Esophagus squamous epithelium (tissue), 5 donors: ENCODE measurements at regions not wholly inside any gene's neighbourhood (a gene's known extent, or its start where the extent isn't known, plus 50 kb on each side); places are given as distances from the start of the nearest gene placed in this dataset.

Experiments
- DNase-seq: peaks from one replicate; lab custom pipeline; 2025; lab: John Stamatoyannopoulos, UW
- H3K27ac ChIP-seq, 4 donors: fragments of 200-600 bp; sonication (generic); one replicate each; pipeline ENCODE4 v1.5.1; 2016 to 2019; ENCODE audit warnings: mild to moderate bottlenecking in 1 of 4
- H3K27me3 ChIP-seq, 4 donors: fragments of 200-600 bp; sonication (generic); 1 replicate in 3 of 4; 2 replicates in 1 of 4; pipeline versions ENCODE4 v1.5.1 to v1.6.0; 2017 to 2021; ENCODE audit warnings: antibody characterized with exemption in 1 of 4
- H3K36me3 ChIP-seq, 3 donors: fragments of 200-600 bp; sonication (generic); one replicate each; pipeline ENCODE4 v1.5.1; 2016 to 2019
- H3K4me1 ChIP-seq, 3 donors: fragments of 200-600 bp; sonication (generic); one replicate each; pipeline ENCODE4 v1.5.1; 2017 to 2019
- H3K4me3 ChIP-seq, 4 donors: fragments of 200-600 bp; sonication (generic); 1 replicate in 3 of 4; 2 replicates in 1 of 4; pipeline ENCODE4 v1.5.1; 2016 to 2019; ENCODE audit warnings: mild to moderate bottlenecking in 2 of 4, moderate library complexity in 1 of 4
- H3K9me3 ChIP-seq, 3 donors: fragments of 200-600 bp; sonication (generic); one replicate each; pipeline ENCODE4 v1.5.1; 2016 to 2019
- CTCF ChIP-seq, 6 experiments: fragments of 450-650 bp in 4 of 6; fragments of 200-600 bp in 2 of 6; sonication (generic) in 2 of 6; IDR thresholded peaks; one replicate each; pipeline ENCODE4 v1.5.1; 2016 to 2019; ENCODE audit warnings: antibody characterized with exemption in 6 of 6, mild to moderate bottlenecking in 4 of 6, moderate library complexity in 4 of 6
- POLR2A ChIP-seq, 4 donors: fragments of 450-650 bp; IDR thresholded peaks; one replicate each; pipeline ENCODE4 v1.6.1; 2017; ENCODE audit warnings: antibody characterized with exemption in 4 of 4, mild to moderate bottlenecking in 4 of 4, moderate library complexity in 3 of 4
- WGBS, 2 donors: methylation state at CpG; one replicate each; pipeline ENCODE4 v1.1.5; 2018; 5-methylcytosine and 5-hydroxymethylcytosine counted together
- intact Hi-C: fragments of 100-400 bp; cut with DNase I; formaldehyde crosslinking; loops from one replicate; pipeline ENCODE4 v1.15.0; 2022
- donor health status: DM: yes; HTN: yes; CAD: no.

GRCh38 chr5:13510616-13511015, 433.9 kb downstream of the DNAH5 start:
- H3K4me3 ChIP-seq: no peak overlapping the region
- DNase-seq: no peak
- no peaks in the 10 kb centered on the region for H3K9me3 ChIP-seq
- 17 to 47% methylated on average over 4 of the region's 4 CpGs for whole genome bisulfite sequencing, 2 donors
- no peaks in the 10 kb centered on the region for H3K4me1 ChIP-seq
- no peak for TF ChIP-seq CTCF (IDR thresholded peaks at IDR 0.05)
- no peak for TF ChIP-seq POLR2A (IDR thresholded peaks at IDR 0.05)
- H3K27ac ChIP-seq: no peak overlapping the region
- no peaks in the 10 kb centered on the region for H3K36me3 ChIP-seq
- no peaks in the 10 kb centered on the region for H3K27me3 ChIP-seq
- intact Hi-C loops: no loop called here

- Histone ChIP-seq H3K27me3 (no peaks in the 10 kb centered on the region), H3K9me3 (no peaks in the 10 kb centered on the region), H3K4me1 (no peaks in the 10 kb centered on the region), H3K27ac (no peak overlapping the region), H3K36me3 (no peaks in the 10 kb centered on the region), H3K4me3 (no peak overlapping the region)
- no peak for DNase-seq
- intact Hi-C loops: no loop called here
- TF ChIP-seq POLR2A (IDR thresholded peaks at IDR 0.05) (no peak), CTCF (IDR thresholded peaks at IDR 0.05) (no peak)
- 47 to 51% methylated on average over 2 of the region's 2 CpGs for WGBS, 2 donors
These were observed 435.9 kb downstream of the DNAH5 start for GRCh38 chr5:13508559-13508958.

GRCh38 chr5:13505326-13505725, 439.2 kb downstream of the DNAH5 start:
- TF ChIP-seq POLR2A (IDR thresholded peaks at IDR 0.05) (no peak), CTCF (IDR thresholded peaks at IDR 0.05) (no peak)
- no peak for DNase-seq
- Histone ChIP-seq H3K27me3 (no peaks in the 10 kb centered on the region), H3K9me3 (no peaks in the 10 kb centered on the region), H3K4me1 (no peaks in the 10 kb centered on the region), H3K4me3 (no peak overlapping the region), H3K27ac (no peak overlapping the region), H3K36me3 (no peaks in the 10 kb centered on the region)
- WGBS, 2 donors: 75 to 88% methylated on average over 1 of the region's 1 CpG
- intact Hi-C loops: no loop called here

- no peaks in the 10 kb centered on the region for H3K36me3 ChIP-seq
- no peak overlapping the region for H3K4me3 ChIP-seq
- H3K4me1 ChIP-seq: no peaks in the 10 kb centered on the region
- 54 to 57% methylated on average over 2 of the region's 2 CpGs for WGBS, 2 donors
- H3K27ac ChIP-seq: no peak overlapping the region
- H3K27me3 ChIP-seq: no peaks in the 10 kb centered on the region
- TF ChIP-seq CTCF (IDR thresholded peaks at IDR 0.05) (no peak), POLR2A (IDR thresholded peaks at IDR 0.05) (no peak)
- DNase-seq: no peak
- intact Hi-C loops: no loop called here
- no peaks in the 10 kb centered on the region for H3K9me3 ChIP-seq
These were observed 441.5 kb downstream of the DNAH5 start for GRCh38 chr5:13503017-13503416.

GRCh38 chr5:13501176-13501575, 443.3 kb downstream of the DNAH5 start:
- no peak for DNase-seq
- H3K36me3 ChIP-seq: no peaks in the 10 kb centered on the region
- H3K9me3 ChIP-seq: no peaks in the 10 kb centered on the region
- intact Hi-C loops: no loop called here
- H3K27me3 ChIP-seq: no peaks in the 10 kb centered on the region
- 60% methylated on average over 3 of the region's 3 CpGs for WGBS, 2 donors
- H3K4me1 ChIP-seq: no peaks in the 10 kb centered on the region
- TF ChIP-seq POLR2A (IDR thresholded peaks at IDR 0.05) (no peak), CTCF (IDR thresholded peaks at IDR 0.05) (no peak)
- no peak overlapping the region for H3K27ac ChIP-seq
- H3K4me3 ChIP-seq: no peak overlapping the region
